VCaP (cell line): ENCODE measurements at regions not wholly inside any gene's neighbourhood (a gene's known extent, or its start where the extent isn't known, plus 50 kb on each side); places are given as distances from the start of the nearest gene placed in this dataset.

Experiments used
- H3K27ac ChIP-seq: fragments of 450-650 bp; 2 replicates; pipeline ENCODE4 v1.5.1; 2017
- TF ChIP-seq, protein P1 (sequence below): fragments of 450-650 bp; conservative IDR thresholded peaks from 2 replicates; pipeline ENCODE4 v1.5.1; 2017; ENCODE audit warnings: mild to moderate bottlenecking, moderate library complexity

GRCh38 chr4:127575888-127576287 lies 56.9 kb upstream of the INTU start:
- H3K27ac ChIP-seq, result no peak overlapping the region
- TF ChIP-seq, protein P1, sequence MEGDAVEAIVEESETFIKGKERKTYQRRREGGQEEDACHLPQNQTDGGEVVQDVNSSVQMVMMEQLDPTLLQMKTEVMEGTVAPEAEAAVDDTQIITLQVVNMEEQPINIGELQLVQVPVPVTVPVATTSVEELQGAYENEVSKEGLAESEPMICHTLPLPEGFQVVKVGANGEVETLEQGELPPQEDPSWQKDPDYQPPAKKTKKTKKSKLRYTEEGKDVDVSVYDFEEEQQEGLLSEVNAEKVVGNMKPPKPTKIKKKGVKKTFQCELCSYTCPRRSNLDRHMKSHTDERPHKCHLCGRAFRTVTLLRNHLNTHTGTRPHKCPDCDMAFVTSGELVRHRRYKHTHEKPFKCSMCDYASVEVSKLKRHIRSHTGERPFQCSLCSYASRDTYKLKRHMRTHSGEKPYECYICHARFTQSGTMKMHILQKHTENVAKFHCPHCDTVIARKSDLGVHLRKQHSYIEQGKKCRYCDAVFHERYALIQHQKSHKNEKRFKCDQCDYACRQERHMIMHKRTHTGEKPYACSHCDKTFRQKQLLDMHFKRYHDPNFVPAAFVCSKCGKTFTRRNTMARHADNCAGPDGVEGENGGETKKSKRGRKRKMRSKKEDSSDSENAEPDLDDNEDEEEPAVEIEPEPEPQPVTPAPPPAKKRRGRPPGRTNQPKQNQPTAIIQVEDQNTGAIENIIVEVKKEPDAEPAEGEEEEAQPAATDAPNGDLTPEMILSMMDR, result no peak

DNA sequence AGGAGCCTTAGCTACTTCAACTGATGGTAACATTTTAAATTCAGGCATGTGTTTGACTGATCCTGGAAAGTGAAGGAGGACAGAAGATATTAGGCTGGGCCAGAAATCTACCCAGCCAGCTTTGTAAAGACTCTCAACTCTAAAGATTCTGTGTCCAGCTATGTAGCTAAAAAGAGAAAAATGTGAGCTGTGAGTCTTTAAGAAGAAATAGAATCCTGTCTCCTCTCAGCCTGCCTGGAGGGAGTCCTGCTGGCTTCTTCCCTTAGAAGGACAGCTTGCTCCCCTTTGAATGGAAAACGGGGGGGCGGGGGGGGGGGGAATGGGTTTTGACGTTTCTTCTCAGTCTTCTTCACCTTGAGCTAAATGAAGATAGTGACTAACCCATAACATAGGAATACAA lies 54.3 kb upstream of the INTU start:
- TF ChIP-seq, protein P1, result no peak
- no peak overlapping the region for H3K27ac ChIP-seq

GRCh38 chr4:127578967-127579366 lies 53.8 kb upstream of the INTU start:
- TF ChIP-seq, protein P1, result no peak
- H3K27ac ChIP-seq, result no peak overlapping the region

GRCh38 chr4:127579821-127580220 lies 52.9 kb upstream of the INTU start:
- H3K27ac ChIP-seq, result no peak overlapping the region
- TF ChIP-seq, protein P1, result no peak

DNA sequence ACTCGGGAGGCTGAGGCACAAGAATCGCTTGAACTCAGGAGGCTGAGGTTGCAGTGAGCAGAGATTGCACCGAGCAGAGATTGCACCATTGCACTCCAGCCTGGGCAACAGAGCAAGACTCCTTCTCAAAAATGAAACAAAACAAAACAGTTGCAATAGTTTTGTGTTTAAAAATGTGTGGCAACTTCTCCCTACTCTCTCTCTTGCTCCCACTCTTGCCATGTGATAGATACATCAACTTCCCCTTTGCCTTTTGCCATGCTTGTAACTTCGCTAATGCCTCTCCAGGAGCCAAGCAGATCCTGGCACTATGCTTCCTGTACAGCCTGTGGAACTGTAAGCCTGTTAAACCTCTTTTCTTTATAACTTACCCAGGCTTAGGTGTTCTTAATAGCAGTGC lies 52.5 kb upstream of the INTU start:
- no peak overlapping the region for H3K27ac ChIP-seq
- TF ChIP-seq, protein P1, result no peak

DNA sequence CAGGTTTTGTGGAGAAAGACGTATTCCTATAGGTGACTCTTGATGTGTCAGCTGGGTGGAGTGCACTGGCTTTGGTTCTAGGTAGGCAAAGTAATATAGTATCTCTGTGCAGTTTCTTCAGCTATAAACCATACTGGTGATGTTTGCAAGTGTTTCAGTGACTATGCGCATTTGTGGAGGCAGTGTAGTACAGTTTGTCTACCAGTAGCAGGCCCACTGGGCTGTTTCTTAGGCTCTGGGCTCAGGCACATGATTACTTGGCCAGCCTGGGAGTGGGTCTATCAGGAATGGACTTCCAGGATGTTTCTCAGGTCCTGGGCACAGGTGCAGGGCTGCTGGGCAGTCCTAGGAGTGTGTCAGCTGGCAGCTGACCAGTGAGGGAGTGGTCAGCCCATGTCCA lies 51.9 kb upstream of the INTU start:
- TF ChIP-seq, protein P1, result no peak
- H3K27ac ChIP-seq, result no peak overlapping the region
